ENCODE measurements at regions not wholly inside any gene's neighbourhood (a gene's known extent, or its start where the extent isn't known, plus 50 kb on each side); places are given as distances from the start of the nearest gene placed in this dataset.

DNA sequence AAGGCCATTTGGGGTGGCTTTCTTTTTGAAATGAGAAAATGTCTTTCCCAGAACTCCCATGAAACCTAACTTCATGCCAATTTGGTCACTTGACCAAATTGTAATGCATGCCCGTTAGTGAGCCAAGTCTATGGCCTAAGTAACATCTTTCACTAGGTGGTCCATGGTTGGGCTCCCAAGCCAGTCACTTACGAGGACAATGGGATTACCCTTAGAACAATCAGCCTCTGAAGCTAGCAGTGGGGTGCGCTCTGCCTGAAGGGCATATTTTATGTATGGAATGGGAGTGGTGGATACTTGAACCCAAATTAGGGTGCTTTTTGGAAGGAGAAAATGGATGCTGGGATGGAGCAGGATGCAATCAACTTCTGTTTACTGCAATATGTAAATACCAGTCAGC lies 127.4 kb upstream of the GOLIM4 start:
- TF ChIP-seq, protein P1, sequence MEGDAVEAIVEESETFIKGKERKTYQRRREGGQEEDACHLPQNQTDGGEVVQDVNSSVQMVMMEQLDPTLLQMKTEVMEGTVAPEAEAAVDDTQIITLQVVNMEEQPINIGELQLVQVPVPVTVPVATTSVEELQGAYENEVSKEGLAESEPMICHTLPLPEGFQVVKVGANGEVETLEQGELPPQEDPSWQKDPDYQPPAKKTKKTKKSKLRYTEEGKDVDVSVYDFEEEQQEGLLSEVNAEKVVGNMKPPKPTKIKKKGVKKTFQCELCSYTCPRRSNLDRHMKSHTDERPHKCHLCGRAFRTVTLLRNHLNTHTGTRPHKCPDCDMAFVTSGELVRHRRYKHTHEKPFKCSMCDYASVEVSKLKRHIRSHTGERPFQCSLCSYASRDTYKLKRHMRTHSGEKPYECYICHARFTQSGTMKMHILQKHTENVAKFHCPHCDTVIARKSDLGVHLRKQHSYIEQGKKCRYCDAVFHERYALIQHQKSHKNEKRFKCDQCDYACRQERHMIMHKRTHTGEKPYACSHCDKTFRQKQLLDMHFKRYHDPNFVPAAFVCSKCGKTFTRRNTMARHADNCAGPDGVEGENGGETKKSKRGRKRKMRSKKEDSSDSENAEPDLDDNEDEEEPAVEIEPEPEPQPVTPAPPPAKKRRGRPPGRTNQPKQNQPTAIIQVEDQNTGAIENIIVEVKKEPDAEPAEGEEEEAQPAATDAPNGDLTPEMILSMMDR (IDR thresholded peaks at IDR 0.05; ENCODE audit: insufficient read depth, low read length): no peak
- TF ChIP-seq, protein P2, sequence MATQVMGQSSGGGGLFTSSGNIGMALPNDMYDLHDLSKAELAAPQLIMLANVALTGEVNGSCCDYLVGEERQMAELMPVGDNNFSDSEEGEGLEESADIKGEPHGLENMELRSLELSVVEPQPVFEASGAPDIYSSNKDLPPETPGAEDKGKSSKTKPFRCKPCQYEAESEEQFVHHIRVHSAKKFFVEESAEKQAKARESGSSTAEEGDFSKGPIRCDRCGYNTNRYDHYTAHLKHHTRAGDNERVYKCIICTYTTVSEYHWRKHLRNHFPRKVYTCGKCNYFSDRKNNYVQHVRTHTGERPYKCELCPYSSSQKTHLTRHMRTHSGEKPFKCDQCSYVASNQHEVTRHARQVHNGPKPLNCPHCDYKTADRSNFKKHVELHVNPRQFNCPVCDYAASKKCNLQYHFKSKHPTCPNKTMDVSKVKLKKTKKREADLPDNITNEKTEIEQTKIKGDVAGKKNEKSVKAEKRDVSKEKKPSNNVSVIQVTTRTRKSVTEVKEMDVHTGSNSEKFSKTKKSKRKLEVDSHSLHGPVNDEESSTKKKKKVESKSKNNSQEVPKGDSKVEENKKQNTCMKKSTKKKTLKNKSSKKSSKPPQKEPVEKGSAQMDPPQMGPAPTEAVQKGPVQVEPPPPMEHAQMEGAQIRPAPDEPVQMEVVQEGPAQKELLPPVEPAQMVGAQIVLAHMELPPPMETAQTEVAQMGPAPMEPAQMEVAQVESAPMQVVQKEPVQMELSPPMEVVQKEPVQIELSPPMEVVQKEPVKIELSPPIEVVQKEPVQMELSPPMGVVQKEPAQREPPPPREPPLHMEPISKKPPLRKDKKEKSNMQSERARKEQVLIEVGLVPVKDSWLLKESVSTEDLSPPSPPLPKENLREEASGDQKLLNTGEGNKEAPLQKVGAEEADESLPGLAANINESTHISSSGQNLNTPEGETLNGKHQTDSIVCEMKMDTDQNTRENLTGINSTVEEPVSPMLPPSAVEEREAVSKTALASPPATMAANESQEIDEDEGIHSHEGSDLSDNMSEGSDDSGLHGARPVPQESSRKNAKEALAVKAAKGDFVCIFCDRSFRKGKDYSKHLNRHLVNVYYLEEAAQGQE (IDR thresholded peaks at IDR 0.05; ENCODE audit: insufficient replicate concordance, low read depth): no peak
- TF ChIP-seq POLR2AphosphoS5 (IDR thresholded peaks at IDR 0.05; ENCODE audit: low read depth) (no peak), GABPA (IDR thresholded peaks at IDR 0.05; ENCODE audit: low read depth) (no peak), SPI1 (IDR thresholded peaks at IDR 0.05; ENCODE audit: borderline replicate concordance, low read depth) (no peak)

Data from HL-60 (cell line).